C1 segment of cervical spinal cord (tissue), 14 donors: ENCODE measurements at regions not wholly inside any gene's neighbourhood (a gene's known extent, or its start where the extent isn't known, plus 50 kb on each side); places are given as distances from the start of the nearest gene placed in this dataset.
A peak's percentile ranks its signal among the peaks of the same experiment; 100 is the strongest.

ENCODE experiments used
- DNase-seq, 14 donors: peaks; one replicate each; lab custom pipeline; 2025; lab: John Stamatoyannopoulos, UW

DNA sequence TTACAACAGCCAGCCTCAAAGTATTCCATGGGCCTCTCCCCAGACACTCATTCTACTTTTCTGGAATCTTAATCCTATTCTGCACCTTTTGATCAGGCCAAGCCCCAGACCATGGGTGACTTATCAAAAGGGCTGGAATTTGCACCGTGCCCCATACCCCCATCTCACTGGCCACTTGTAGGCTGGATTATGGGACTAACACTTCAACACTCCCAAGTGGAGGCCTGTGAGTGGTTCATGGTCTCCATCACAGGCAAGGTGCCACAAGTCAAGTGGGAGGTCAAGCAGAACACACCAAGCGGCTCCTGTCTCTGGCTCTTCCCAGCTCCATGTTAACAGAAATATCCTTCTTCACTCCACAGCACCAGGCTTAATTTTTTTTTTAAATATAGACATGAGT lies 212.3 kb upstream of the HEY2 start:
- no peak for DNase-seq

DNA sequence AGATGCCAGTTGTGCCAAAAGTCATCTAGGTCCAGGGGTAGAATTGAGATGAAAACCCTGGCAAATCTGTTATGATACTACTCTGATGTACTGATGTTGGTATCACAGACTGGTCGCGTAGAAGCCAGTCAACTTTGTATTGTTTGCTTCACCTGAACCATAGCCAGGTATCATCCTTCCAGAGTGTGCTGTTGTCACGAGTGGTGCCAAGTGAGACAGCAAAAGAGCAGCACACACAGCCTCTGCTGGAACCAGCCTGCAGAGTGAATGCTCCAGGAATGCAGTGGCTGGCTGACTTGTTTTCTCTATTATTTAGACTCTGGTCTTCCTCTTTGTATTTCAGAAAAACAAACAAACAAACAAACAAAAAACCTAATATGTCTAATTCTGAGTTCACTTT lies 209.5 kb upstream of the HEY2 start:
- no peak for DNase-seq

DNA sequence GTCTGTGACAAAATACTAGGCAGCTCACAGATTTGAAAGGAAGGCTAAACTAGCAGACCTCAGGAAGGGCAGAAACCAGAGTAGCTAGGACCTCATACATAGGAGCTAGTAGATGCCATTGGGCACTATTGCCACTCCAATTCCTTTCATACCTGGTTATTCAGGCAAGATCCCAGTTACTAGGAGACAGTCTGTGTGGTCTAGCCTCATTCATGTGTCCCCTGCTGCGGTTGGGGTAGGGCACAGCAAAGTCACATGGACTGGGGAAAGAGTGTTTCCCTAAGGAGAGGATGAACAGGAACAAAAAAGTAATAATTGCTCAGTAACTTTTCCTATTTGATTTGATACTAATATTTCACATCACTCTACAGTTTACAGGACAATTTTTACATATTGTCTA lies 204.6 kb upstream of the HEY2 start:
- DNase-seq: no peak

DNA sequence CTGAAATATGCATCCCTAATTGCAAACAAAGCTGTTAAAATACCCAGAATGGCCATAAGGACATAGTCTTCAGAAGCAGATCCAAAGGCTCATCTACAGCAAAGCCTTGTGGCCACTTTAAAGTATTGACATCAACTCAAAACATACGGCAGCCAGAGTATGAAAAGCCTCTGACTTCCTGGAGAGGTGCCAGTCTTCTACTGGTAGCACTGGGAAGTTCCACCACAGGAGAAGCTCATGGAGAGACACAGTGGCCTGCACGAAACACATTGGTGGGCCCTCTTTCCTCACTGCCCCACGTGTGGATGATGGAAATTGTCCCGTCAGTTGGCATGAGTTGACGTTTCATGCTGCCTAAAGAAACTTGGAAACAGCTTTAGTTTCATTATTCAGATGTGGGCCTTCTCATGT lies 202.6 kb upstream of the HEY2 start:
- no peak for DNase-seq

DNA sequence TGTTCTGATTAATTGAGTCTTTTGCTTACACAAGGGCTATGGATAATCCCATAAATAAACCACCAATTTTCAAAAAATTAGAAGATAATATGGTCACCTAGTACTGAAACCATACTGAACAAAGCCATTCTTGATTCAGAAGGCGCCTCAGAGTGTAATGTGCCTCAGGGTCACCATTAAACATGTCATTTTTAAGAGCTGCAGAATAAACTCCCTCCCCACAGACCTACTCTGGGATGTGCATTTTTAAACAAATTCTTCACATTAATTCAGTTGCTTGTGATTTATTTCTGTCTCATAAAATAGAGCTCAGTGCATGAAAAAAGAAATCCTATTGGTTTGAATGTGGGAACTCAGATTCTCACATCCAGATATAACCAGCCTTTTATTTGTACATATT lies 202.1 kb upstream of the HEY2 start:
- DNase-seq: no peak

DNA sequence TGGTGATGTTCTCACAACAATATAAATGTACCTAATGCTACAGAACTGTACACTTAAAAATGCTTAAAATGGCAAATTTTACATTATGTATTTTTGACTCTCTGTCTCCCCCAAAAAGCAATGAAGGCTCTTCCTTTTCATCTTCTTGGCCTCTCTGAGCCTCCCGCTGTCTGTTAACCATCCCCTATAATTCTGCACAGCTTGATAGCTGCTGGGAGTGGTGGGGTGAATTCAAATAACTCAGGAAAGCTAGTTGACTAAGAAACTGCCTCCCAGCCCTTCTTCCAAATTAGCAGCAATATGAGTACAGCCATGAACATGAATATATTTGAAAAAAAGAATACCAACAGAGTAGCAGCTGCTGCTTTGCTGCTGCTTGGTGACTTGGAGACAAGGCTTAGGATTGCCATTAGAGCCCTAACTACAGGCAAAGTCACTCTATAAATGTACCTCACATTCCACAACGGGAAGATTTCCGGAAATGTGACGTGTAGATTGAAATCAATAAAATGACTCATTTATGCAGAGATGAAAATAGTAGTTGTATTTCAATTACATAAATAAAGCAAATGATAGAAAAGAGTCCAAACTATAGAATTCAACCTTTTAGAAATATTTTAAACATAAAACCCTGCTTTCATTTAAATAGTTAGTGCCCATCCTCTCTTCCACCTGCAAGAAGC lies 200.1 kb upstream of the HEY2 start:
- DNase-seq: no peak

DNA sequence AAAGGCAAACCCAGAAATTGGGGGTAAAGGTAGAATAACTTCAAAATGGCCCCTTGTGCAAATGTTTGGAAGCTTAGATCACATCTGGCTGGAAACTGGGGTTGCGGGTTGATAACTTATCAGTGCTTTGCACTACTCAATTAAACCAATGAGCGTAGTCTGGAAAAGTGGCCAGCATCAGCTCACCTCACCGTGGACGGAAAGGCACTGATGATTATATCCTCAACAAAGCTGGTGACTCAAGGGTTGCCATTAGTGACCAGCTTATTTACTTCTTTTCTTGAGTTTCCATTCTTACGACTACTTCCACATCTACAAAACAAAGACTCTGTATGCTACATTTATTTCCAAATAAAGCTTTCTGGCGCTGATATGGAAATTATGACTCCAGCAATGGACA lies 198.5 kb upstream of the HEY2 start:
- DNase-seq: no peak

DNA sequence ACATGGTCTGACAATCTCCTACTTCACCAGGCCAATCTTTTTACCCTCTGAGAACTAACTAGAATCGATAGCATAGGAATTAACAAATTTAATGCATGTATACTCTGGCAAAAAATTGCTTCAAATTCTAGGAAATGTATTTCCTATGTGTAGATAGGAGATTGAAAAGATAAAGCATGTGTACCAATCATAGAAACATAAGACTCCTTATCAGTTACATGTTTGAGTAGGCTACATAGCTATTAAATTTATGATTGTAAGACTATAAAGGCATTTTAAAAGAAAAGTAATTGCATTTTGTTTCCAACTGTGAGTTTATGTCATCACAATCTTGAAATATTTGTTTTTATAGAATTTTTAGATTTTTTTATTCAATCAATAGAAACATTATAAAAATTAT lies 196.6 kb upstream of the HEY2 start:
- DNase-seq: no peak

DNA sequence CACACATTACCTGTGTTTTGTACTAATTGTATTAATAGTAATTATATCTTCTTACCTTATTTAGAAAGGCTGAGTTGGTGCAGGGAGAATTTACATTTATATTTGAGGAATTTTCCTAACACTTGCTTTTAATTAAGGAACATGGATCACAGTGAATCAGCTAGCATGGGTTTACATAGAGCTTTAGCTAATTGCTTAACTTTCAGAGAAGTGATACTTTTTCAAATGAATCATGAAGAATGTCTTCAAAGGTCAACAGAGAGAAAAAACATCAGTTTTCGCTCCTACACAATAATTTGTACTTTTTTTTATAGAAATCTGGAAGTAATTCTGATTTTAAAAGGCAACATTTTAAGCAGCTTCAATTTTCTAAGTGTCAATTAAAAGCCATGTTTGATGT lies 195.0 kb upstream of the HEY2 start:
- DNase-seq: no peak

DNA sequence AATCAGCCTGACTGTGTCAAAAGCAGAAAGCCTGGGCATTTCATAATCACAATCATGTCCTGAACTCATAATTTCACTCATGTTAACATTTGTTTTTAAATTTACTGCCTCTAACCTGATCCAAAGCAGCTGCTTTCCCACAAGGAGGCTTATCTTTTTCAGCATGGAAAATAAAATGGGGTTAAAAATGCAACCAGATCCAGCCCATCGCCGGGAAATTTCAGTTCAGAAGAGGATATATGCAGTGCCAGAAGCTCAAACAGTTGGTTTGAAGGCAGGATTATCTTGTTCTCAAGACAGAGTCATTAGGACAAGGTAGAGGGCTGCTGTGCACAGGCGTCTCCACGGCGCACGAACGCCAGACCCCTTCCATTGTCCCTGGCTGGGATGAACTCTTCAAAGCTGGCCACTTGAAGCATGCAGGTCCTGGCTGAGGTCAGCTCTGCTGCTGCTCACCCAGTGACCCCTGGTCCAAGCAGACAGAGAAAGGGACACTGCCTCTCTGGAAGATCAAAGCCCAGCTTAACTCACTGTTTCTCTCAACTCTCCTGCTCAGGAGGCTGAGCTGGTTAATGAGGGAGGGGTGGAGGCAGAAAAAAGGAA lies 191.1 kb upstream of the HEY2 start:
- no peak for DNase-seq

DNA sequence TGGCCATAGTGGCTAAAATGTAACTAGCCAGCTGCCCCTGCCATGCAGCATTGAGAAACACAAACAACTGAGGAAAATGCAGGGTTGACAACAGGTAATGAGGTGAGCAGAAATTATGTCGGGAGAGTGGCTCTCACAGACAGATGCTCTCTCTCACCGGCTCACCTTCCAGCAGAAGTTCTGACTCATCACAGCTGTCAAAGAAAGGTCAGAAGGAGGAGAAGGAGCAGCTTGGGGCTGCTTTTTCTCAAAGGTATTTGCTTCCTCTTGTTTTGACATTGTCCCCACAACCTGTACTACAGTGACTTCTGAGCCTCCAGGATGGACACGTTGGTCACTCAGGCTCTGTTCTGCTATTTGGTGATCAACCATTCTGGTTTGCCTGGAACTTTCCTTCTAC lies 190.5 kb upstream of the HEY2 start:
- DNase-seq: no peak

DNA sequence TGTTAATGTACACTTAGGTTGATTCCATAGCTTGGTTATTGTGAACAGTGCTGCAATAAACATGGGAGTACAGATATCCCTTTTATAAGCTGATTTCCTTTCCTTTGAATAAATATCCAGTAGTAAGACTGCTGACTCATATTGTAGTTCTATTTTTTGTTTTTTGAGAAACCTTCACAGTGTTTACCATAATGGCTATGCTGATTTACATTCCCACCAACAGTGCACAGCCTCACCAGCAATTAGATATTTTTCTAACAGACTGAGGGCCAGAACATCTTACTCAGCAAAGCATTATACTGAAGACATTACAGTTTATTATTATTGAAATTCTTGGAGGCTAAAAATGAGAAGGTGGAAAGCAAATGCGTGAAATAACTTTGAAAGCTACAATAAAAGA lies 187.3 kb upstream of the HEY2 start:
- DNase-seq: no peak

DNA sequence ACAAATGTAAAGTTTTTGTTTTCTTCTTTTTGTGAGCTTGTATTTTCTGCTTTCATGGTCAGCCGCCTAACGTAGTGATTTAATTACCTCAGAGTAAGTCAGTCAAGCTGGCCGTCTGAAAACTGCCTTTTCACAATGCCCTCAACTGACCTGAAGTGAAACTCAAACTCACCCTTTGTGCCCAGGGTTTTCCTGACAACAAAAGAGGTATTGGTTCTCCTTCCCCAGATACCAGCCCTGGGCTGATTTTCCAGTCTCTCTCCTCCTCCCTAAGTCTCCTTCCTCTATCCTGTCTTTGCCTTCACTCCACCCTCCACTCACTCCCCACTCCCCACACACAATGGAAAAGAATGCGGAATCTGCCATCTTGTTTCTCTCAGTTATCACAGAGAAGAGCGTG lies 184.5 kb upstream of the HEY2 start:
- no peak for DNase-seq

DNA sequence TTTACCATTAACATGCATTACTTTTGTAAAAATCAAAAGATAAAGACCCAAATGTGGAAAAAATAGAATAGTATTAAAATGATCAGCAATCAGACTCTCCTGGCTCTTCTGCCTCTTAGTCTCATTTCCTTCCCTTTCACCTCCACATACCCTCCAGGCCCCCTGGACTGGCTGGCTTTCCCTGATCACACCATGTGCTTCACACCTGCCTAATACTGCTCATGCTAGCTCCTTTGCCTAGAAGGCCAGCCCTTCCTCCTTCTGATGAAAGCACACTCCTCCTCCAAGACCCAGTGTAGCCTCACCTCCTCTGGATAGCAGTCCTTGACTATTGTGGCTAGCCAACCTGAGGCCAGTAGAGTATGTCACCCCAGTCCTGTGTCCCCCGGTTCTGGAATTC lies 182.0 kb upstream of the HEY2 start:
- DNase-seq: no peak

DNA sequence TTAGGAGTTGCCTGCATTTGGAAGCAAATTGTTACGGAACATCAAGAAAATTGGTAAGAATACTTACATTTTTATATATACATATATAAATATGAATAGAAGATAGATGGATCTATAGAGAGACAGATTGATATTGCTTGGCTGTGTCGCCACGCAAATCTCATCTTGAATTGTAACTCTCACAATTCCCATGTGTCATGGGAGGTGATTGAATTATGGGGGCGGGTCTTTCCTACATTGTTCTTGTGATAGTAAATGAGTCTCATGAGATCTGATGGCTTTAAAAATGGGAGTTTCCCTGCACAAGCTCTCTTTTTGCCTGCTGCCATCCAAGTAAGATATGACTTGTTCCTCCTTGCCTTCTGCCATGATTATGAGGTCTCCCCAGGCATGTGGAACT lies 180.8 kb upstream of the HEY2 start:
- DNase-seq: no peak

DNA sequence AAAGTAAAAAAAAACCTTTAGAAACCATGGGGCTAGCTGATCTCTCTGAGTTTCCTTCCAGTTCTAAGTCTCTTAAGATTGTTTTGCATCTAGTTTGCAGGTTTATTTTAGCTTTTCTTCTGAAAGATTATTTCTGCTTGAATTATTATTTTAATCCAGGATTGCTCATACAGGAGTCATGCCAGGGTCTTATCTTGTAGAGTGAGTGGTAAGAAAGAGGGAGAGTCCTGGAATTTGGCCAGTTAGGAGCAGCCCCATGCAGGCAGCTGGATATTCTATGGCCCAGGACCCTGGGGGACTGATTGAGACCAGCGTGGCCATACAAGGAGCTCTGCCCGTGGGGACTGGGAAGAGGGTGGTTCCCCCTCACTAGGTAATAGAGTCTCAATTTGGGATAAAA lies 178.9 kb upstream of the HEY2 start:
- DNase-seq: no peak

DNA sequence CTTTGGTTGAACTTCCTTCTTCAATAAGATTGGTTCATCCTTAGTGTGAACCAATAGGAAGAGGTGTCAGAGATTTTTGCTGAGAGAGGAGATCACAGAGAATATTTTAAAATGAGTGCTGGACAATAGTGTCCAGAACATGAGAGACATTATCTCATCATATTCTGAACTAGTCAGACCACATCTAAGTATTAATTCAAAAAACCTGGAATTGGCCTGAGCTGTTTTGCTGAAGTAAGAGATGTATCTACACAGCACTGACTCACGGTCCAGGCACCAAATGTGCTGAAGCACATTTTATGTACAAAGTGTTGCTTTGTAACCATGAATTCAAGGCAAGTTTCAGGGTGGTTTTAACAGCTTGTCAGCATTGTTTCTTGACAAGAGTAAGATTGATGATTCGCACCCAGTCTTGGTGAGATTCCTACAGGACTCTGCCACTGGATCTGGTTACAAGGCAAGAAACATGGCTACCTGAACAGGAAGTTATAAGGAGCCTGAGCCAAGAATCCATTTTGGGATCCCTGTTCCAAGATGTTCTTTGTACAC lies 178.2 kb upstream of the HEY2 start:
- no peak for DNase-seq

DNA sequence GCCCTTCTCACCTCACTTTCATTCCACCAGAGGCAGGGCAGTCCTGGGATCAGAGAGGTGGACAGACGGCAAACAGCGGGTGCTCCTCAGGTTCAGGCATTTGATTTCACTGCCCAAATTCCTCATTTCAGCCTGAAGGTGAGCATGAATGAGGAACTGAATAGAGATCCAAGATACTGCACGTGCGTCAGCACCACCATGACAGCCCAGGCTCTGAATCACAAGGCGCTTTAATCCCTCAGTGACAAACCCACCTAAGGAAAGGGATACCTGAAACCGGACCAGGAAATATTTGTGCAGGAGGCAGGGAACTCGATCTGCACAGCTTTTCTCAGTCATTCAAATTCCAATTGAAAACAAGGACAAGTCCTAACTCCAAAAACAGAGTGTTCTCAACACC lies 174.8 kb upstream of the HEY2 start:
- DNase-seq: no peak

DNA sequence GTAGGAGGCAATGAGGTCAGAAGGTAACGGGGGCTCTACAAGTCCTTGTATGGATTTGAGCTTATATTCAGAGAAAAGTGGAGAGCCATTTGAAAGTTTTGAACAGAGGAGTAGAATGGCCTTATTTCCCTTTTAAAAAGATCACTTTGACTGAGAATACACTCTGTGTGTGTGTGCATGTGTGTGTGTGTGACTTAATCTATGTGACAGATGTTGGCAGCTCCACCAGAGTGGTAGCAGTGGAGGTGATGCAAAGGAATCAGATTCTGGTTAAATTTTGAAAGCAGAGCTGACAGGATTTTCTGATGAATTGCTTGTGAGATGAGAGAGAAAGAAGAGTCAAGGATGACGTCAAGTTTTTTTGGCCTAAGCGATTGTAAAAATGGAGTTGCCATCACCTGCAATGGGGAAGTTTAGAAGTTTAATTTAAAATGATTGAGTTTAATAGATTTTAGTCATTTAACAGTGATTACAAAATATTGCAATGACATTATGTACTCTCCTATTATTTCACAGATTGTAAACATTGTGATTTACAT lies 172.2 kb upstream of the HEY2 start:
- DNase-seq: no peak

DNA sequence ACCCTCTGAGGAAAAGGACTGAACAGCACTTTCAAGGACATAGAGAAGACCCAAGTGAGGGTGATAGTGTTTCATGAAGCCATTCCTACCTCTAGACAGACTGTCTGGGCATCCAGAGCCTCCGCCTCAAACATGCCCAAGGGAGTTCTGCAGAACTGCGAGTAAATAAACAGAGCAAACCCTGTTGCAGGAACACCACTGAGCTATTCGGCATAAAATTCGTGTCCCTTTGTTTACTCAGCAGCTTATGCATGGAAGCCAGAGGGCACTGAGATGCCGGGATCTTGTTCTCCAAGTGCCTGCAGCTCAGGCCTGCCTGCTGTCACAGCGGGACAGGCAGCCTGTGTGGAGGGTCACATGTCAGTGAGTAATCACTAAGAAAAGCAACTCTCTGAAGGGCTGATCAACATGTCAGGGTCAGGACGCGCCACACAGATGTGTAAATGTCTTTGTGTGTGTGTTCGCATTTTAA lies 164.9 kb upstream of the HEY2 start:
- peak in 12 of 14 donors; percentile 3 to 69 (median 42) for DNase-seq

DNA sequence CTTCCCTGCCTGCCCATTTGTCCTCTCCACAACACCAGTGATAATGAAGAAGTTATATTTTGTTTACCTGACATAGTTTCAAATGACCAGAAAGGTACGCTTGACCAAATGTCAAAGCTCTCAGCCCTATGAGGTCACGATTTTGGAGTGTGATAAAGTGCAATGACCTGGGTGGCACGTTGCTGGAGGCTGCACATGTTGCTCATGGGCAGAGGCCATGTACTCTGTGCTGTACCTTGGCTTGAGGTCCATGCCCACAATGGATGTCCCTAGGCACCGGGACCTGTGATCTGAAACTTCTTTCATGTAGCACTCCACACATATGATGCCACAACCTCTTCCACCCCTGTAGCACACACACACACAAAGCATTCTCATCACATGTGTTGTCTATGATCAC lies 164.0 kb upstream of the HEY2 start:
- no peak for DNase-seq

DNA sequence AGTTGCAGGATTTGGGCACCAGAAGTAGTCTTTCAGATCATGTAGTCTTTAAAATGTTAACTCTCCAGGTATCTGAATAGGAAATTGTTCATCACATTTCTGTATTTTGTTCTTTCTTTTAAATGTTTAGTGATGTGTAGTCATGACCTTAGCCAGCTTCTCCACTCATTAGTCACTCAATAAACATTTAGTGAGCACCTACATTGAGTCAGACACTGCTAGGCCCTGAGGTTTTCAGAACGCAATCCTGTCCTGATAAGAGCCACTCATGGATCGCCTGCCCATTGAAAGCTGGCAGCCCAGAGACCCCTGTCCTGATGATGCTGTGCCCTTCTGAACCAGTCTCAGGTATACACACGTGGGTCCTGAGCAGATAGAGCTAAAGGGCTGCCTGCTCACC lies 163.4 kb upstream of the HEY2 start:
- DNase-seq: no peak

DNA sequence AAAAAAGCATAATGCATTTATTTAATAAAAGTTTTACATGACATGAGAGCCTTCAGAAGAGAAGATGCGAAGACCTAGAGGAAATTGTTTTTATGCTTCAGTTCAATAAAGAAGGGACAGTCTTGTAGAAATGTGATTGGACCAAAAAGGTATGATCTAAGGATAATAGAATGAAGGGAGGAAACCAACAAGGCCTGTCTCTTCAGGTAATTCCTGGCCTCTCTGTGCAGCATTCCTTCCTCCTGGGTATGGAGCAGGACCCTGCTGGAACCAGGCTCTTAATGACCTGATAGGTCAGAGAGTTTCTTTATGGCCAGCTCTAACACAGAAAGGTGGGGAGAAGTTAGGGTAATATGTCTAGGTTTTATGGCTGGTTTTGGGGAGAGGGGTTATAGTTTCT lies 162.8 kb upstream of the HEY2 start:
- DNase-seq: no peak
